ENCODE measurements at regions not wholly inside any gene's neighbourhood (a gene's known extent, or its start where the extent isn't known, plus 50 kb on each side); places are given as distances from the start of the nearest gene placed in this dataset. TPM values are rescaled to one million over a fixed set of nuclear protein-coding genes. Genes with fewer than 3 reads are reported as not detected.

DNA sequence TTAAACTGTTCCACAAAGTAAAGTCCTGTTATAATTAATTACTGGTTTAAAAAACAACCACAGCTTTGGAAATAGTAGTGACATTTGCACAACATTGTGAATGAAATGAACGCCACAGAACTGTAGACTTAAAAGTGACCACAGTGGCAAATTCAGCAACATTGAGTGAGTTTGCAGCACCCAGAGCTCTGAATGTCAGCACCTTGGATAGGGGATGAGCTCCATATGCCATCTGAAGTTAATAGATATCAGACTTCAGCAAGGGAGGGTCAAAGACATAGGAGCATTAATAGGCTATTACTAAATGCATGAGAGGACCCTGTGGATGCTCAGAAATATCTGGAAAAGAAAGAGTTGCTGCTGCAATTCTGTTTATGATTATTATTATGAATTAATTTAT, 55.3 kb upstream of the KCNIP4 start:
- TF ChIP-seq REST (IDR thresholded peaks at IDR 0.05; ENCODE audit: low read depth, low read length) (peak; percentile 26; the same call in 1 of the 2 replicates), JUND (IDR thresholded peaks at IDR 0.05; ENCODE audit: low read depth, low read length) (no peak)
- H3K27ac ChIP-seq (ENCODE audit: control insufficient read depth, insufficient read depth) = no peak overlapping the region
- WGBS (ENCODE audit: insufficient coverage, insufficient replicate concordance, low lambda C conversion rate, missing lambda C conversion rate) = 0% methylated on average over 1 of the region's 1 CpG
- RAD21 ChIA-PET (ENCODE audit: unreplicated experiment) = no interaction called here
- CTCF ChIA-PET = no interaction called here
- no peak overlapping the region for H3K9ac ChIP-seq (ENCODE audit: control insufficient read depth, insufficient read depth, low read length)
- SMC1A ChIA-PET (ENCODE audit: uncharacterized antibody, unreplicated experiment) = interaction anchor here (1.4 kb wide), 1 partner anchor 9 kb away, joined by 7 read pairs; no protein-coding TSS in a partner anchor
- no peaks in the 10 kb centered on the region for H3K79me2 ChIP-seq (ENCODE audit: control insufficient read depth, insufficient read depth, low read length)
- H3K4me1 ChIP-seq (ENCODE audit: control insufficient read depth, insufficient read depth, low read length) = no peaks in the 10 kb centered on the region
- in situ Hi-C loops (cut with MboI) (no loop called here), intact Hi-C loops (cut with micrococcal nuclease; ENCODE audit: unreplicated experiment) (no loop called here)
- H3K4me2 ChIP-seq (ENCODE audit: control insufficient read depth, insufficient read depth) = no peak overlapping the region
- no peaks in the 10 kb centered on the region for H3K36me3 ChIP-seq (ENCODE audit: control insufficient read depth in 2 of 2, insufficient read depth in 2 of 2, low read length in 1 of 2)
- no peak overlapping the region for H3K4me3 ChIP-seq
- POLR2A ChIA-PET = no interaction called here
- no peak for DNase-seq (ENCODE audit: low read depth, low spot score)
- BruUV-seq (replicated peaks) = no TSS peak
- no peaks in the 10 kb centered on the region for H3K9me3 ChIP-seq (replicated peaks; ENCODE audit: control insufficient read depth, insufficient read depth, low read length)
- H4K20me1 ChIP-seq (ENCODE audit: control insufficient read depth, insufficient read depth) = no peaks in the 10 kb centered on the region
- H3K27me3 ChIP-seq (replicated peaks in 1 of 2; ENCODE audit: control insufficient read depth in 2 of 2, insufficient read depth in 2 of 2, low read length in 1 of 2) = no peaks in the 10 kb centered on the region
- ATAC-seq = no peak
- no peak overlapping the region for H2AFZ ChIP-seq (ENCODE audit: control insufficient read depth, low read depth, low read length)
- FAIRE-seq = no peak

Small RNA genes lying in the stretch of these regions (small RNA-seq; reads per million reads assigned to genes)
- not detected for gene RNU6-420P
